ENCODE measurements at regions not wholly inside any gene's neighbourhood (a gene's known extent, or its start where the extent isn't known, plus 50 kb on each side); places are given as distances from the start of the nearest gene placed in this dataset.

DNA sequence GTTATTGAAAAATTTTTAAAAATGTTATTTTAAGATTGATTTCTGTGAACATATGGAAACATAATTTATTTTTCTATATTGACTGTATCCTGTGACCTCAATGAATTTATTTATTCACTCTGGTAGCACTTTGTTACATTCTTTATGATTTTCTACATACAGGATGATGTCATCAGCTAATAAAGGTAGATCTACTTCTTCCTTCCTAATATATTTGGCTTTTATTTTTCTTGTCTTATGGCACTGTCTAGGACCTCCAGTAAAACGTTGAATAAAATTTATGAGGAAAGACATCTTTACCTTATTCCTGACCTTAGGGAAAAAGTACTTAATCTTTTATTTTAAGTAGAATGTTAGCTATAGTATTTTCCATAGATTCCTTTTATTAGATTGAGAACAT lies 78.8 kb upstream of the MAF start:
- POLR2A ChIA-PET = interaction anchor here (0.6 kb wide), 1 partner anchor 540 kb away, joined by 3 read pairs; no protein-coding TSS in a partner anchor

DNA sequence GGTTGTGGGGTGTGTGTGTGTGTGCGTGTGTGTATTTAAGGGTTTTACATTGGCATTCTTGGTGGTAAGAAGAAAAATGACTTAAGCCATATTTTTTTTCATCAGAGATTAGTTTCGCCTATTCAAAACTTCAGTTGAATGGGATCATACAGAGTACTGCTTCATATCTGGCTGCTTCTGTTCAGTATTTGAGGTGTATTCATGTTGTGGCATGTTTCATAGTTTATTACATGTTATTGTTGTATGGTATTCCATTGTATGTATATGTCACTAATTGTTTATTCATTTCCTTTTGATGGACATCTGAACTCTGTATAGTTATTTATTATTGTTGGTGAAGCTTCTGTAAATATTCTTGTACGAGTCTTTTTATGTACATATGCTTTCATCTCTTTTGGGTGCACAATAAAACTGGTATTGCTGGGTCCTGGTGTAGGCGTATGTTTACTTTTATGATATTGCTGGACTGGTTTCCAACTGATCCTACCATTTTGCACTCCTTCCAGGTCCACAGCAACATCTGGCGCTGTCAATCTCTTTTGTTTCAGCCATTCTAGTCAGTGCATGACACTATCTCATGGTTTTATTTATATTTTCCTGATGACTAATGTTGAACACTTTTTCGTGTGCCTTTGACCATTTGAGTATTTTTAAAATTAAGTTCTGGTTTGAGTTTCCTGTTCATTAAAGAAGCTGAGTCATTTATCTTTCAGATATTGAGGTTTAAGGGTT lies 77.4 kb upstream of the MAF start:
- Histone ChIP-seq H3K9me3 (ENCODE audit: control insufficient read depth, insufficient read depth, low read depth, low read length) (no peaks in the 10 kb centered on the region), H3K27ac (ENCODE audit: low read length) (no peak overlapping the region), H3K36me3 (ENCODE audit: control insufficient read depth, insufficient read depth, low read length) (no peaks in the 10 kb centered on the region), H3K4me3 (ENCODE audit: low read depth in 2 of 2, low read length in 2 of 2) (no peak overlapping the region), H3K4me1 (ENCODE audit: control insufficient read depth, insufficient read depth, low read length) (no peaks in the 10 kb centered on the region), H3K27me3 (ENCODE audit: control insufficient read depth, insufficient read depth, low read length) (no peaks in the 10 kb centered on the region)
- CTCF ChIA-PET = no interaction called here
- BruUV-seq (replicated peaks) = no TSS peak
- DNase-seq (ENCODE audit: low read depth, low spot score) = no peak
- POLR2A ChIA-PET = no interaction called here
- TF ChIP-seq POLR2AphosphoS5 (IDR thresholded peaks at IDR 0.05; ENCODE audit: low read depth, low read length) (no peak), TCF7L2 (IDR thresholded peaks at IDR 0.05; ENCODE audit: low read depth, low read length) (no peak), SIN3A (IDR thresholded peaks at IDR 0.05; ENCODE audit: borderline replicate concordance, insufficient read depth, low read depth, low read length) (no peak), REST (IDR thresholded peaks at IDR 0.05; ENCODE audit: insufficient read depth in 1 of 2, low read depth in 2 of 2, low read length in 1 of 2) (no peak), CTCF (IDR thresholded peaks at IDR 0.05) (no peak)
- in situ Hi-C loops (cut with HindIII; ENCODE audit: low pct_unique_long_range_greater_than_20kb, low sequenced_read_pairs) = no loop called here
- ATAC-seq = no peak
- intact Hi-C loops (cut with micrococcal nuclease; ENCODE audit: unreplicated experiment) = no loop called here

More for the DNA sequence above, 78.8 kb upstream of the MAF start:
- Histone ChIP-seq H3K27ac (ENCODE audit: low read length) (no peak overlapping the region), H3K4me1 (ENCODE audit: control insufficient read depth, insufficient read depth, low read length) (no peaks in the 10 kb centered on the region), H3K4me3 (ENCODE audit: low read depth in 2 of 2, low read length in 2 of 2) (no peak overlapping the region), H3K36me3 (ENCODE audit: control insufficient read depth, insufficient read depth, low read length) (no peaks in the 10 kb centered on the region), H3K9me3 (ENCODE audit: control insufficient read depth, insufficient read depth, low read depth, low read length) (no peaks in the 10 kb centered on the region), H3K27me3 (ENCODE audit: control insufficient read depth, insufficient read depth, low read length) (no peaks in the 10 kb centered on the region)
- ATAC-seq = no peak
- TF ChIP-seq CTCF (IDR thresholded peaks at IDR 0.05) = no peak
- no peak for TF ChIP-seq SIN3A (IDR thresholded peaks at IDR 0.05; ENCODE audit: borderline replicate concordance, insufficient read depth, low read depth, low read length)
- no peak for TF ChIP-seq TCF7L2 (IDR thresholded peaks at IDR 0.05; ENCODE audit: low read depth, low read length)
- TF ChIP-seq REST (IDR thresholded peaks at IDR 0.05; ENCODE audit: insufficient read depth in 1 of 2, low read depth in 2 of 2, low read length in 1 of 2) = no peak
- TF ChIP-seq POLR2AphosphoS5 (IDR thresholded peaks at IDR 0.05; ENCODE audit: low read depth, low read length) = no peak
- intact Hi-C loops (cut with micrococcal nuclease; ENCODE audit: unreplicated experiment) = no loop called here
- BruUV-seq (replicated peaks) = no TSS peak
- no peak for DNase-seq (ENCODE audit: low read depth, low spot score)
- CTCF ChIA-PET = no interaction called here
- in situ Hi-C loops (cut with HindIII; ENCODE audit: low pct_unique_long_range_greater_than_20kb, low sequenced_read_pairs) = no loop called here
